ENCODE measurements at regions not wholly inside any gene's neighbourhood (a gene's known extent, or its start where the extent isn't known, plus 50 kb on each side); places are given as distances from the start of the nearest gene placed in this dataset.
A peak's percentile ranks its signal among the peaks of the same experiment; 100 is the strongest.

GRCh38 chr18:67695684-67696083, 179.2 kb upstream of the DSEL start:
- TF ChIP-seq CTCF (conservative IDR thresholded peaks at IDR 0.05; ENCODE audit: low read length): no peak
- H3K4me3 ChIP-seq (ENCODE audit: low read length): no peak overlapping the region
- DNase-seq (ENCODE audit: low read depth): no peak

GRCh38 chr18:67694787-67695186, 178.3 kb upstream of the DSEL start:
- no peak overlapping the region for H3K4me3 ChIP-seq (ENCODE audit: low read length)
- DNase-seq (ENCODE audit: low read depth): no peak
- no peak for TF ChIP-seq CTCF (conservative IDR thresholded peaks at IDR 0.05; ENCODE audit: low read length)

- TF ChIP-seq CTCF (conservative IDR thresholded peaks at IDR 0.05; ENCODE audit: low read length): no peak
- H3K4me3 ChIP-seq (ENCODE audit: low read length): no peak overlapping the region
- no peak for DNase-seq (ENCODE audit: low read depth)
Measured at GRCh38 chr18:67692811-67693210, 176.3 kb upstream of the DSEL start.

- no peak overlapping the region for H3K4me3 ChIP-seq (ENCODE audit: low read length)
- peak; percentile 77 for DNase-seq (ENCODE audit: low read depth)
- TF ChIP-seq CTCF (conservative IDR thresholded peaks at IDR 0.05; ENCODE audit: low read length): no peak
Measured at GRCh38 chr18:67682516-67682915, 166.0 kb upstream of the DSEL start.

GRCh38 chr18:67677489-67677888, 161.0 kb upstream of the DSEL start:
- TF ChIP-seq CTCF (conservative IDR thresholded peaks at IDR 0.05; ENCODE audit: low read length): no peak
- DNase-seq (ENCODE audit: low read depth): no peak
- no peak overlapping the region for H3K4me3 ChIP-seq (ENCODE audit: low read length)

DNA sequence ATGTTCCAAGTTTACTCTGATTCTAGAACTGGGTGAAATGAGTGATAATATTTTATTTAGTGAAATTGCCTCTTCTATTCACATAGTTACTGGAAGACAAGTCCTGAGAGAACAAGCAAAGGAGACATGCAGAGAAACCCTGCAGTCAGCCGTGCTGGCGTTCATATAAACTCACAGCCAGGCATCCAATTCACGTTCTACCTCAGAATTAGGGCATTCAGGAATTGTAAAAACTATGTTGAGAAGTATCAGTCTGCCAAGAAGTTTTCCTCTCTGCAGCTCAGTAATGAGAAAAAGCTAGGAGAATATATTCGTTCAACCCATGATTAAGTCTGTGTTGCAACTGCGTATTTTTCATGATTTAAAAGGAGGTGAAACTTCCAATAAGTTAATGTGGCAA, 156.2 kb upstream of the DSEL start:
- TF ChIP-seq CTCF (conservative IDR thresholded peaks at IDR 0.05; ENCODE audit: low read length): no peak
- peak; percentile 28 for DNase-seq (ENCODE audit: low read depth)
- H3K4me3 ChIP-seq (ENCODE audit: low read length): no peak overlapping the region

- TF ChIP-seq CTCF (conservative IDR thresholded peaks at IDR 0.05; ENCODE audit: low read length): no peak
- DNase-seq (ENCODE audit: low read depth): peak; percentile 69
- no peak overlapping the region for H3K4me3 ChIP-seq (ENCODE audit: low read length)
Measured at GRCh38 chr18:67672155-67672554, 155.6 kb upstream of the DSEL start.
